Tibial nerve (tissue), 4 donors: ENCODE measurements at regions not wholly inside any gene's neighbourhood (a gene's known extent, or its start where the extent isn't known, plus 50 kb on each side); places are given as distances from the start of the nearest gene placed in this dataset.

Experiments
- CTCF ChIP-seq, 5 experiments: fragments of 200-600 bp in 3 of 5; fragments of 450-650 bp in 2 of 5; sonication (generic) in 3 of 5; IDR thresholded peaks; one replicate each; pipeline ENCODE4 v1.5.1; 2016 to 2019; ENCODE audit warnings: antibody characterized with exemption in 5 of 5, mild to moderate bottlenecking in 3 of 5, moderate library complexity in 2 of 5
- EP300 ChIP-seq, 2 donors: sonication (generic); formaldehyde crosslinking; IDR thresholded peaks; one replicate each; pipeline ENCODE4 v1.6.1; 2017; ENCODE audit warnings: antibody characterized with exemption in 2 of 2, mild to moderate bottlenecking in 1 of 2
- POLR2A ChIP-seq, 2 donors: fragments of 450-650 bp; IDR thresholded peaks; one replicate each; pipeline ENCODE4 v1.6.1; 2017; ENCODE audit warnings: antibody characterized with exemption in 2 of 2, mild to moderate bottlenecking in 2 of 2, moderate library complexity in 2 of 2

GRCh38 chr6:68233623-68234022 is 401.5 kb upstream of the ADGRB3 start:
- TF ChIP-seq EP300 (IDR thresholded peaks at IDR 0.05): no peak
- TF ChIP-seq CTCF (IDR thresholded peaks at IDR 0.05): no peak
- no peak for TF ChIP-seq POLR2A (IDR thresholded peaks at IDR 0.05)
